GM23338 (cell line): ENCODE measurements at regions not wholly inside any gene's neighbourhood (a gene's known extent, or its start where the extent isn't known, plus 50 kb on each side); places are given as distances from the start of the nearest gene placed in this dataset.
A peak's percentile ranks its signal among the peaks of the same experiment; 100 is the strongest.

Source experiments
- ATAC-seq: fragments of 200-7000 bp; cut with Tn5 transposase; 3 replicates; pipeline ENCODE4 v1.9.1; 2020
- DNase-seq: peaks from one replicate; pipeline ENCODE4 v3.0.0-alpha.2; 2015; ENCODE audit warnings: low spot score
- H2AFZ ChIP-seq: fragments of 200-600 bp; sonication (generic); 2 replicates; pipeline ENCODE4 v1.8.0; 2016; ENCODE audit warnings: antibody characterized with exemption, mild to moderate bottlenecking, moderate library complexity
- H3F3A ChIP-seq: fragments of 200-600 bp; sonication (generic); replicated peaks from 2 replicates; pipeline ENCODE4 v1.8.0; 2017; ENCODE audit warnings: antibody characterized with exemption, mixed run types, low read depth
- H3K27ac ChIP-seq: fragments of 200-600 bp; sonication (generic); 2 replicates; pipeline ENCODE4 v1.6.1; 2016; ENCODE audit warnings: low read depth
- H3K27me3 ChIP-seq: fragments of 200-600 bp; sonication (generic); 2 replicates; pipeline ENCODE4 v1.8.0; 2016; ENCODE audit warnings: mild to moderate bottlenecking, mixed run types, moderate library complexity; ENCODE audit not compliant: insufficient read depth
- H3K36me3 ChIP-seq: fragments of 200-600 bp; sonication (generic); 2 replicates; pipeline ENCODE4 v1.8.0; 2016; ENCODE audit warnings: mild to moderate bottlenecking; ENCODE audit not compliant: insufficient read depth
- H3K4me1 ChIP-seq: fragments of 200-600 bp; sonication (generic); 2 replicates; pipeline ENCODE4 v1.8.0; 2016; ENCODE audit warnings: mild to moderate bottlenecking, moderate library complexity; ENCODE audit not compliant: insufficient read depth
- H3K4me2 ChIP-seq: fragments of 200-600 bp; sonication (generic); 2 replicates; pipeline ENCODE4 v1.7.1; 2017; ENCODE audit warnings: mixed run types
- H3K4me3 ChIP-seq: fragments of 200-600 bp; sonication (generic); 2 replicates; pipeline ENCODE4 v1.6.1; 2016; ENCODE audit warnings: mixed run types
- H3K79me2 ChIP-seq: fragments of 200-600 bp; sonication (generic); replicated peaks from 2 replicates; pipeline ENCODE4 v1.8.0; 2017; ENCODE audit warnings: mild to moderate bottlenecking; ENCODE audit not compliant: insufficient read depth
- H3K9me2 ChIP-seq: fragments of 200-600 bp; sonication (generic); 2 replicates; pipeline ENCODE4 v1.8.0; 2017; ENCODE audit not compliant: insufficient read depth
- H4K20me1 ChIP-seq: fragments of 200-600 bp; sonication (generic); replicated peaks from 2 replicates; pipeline ENCODE4 v1.8.0; 2017; ENCODE audit warnings: mild to moderate bottlenecking; ENCODE audit not compliant: insufficient read depth
- H3K27ac Mint-ChIP-seq: 2 replicates; pipeline ENCODE4 v1.8.0; 2020; ENCODE audit warnings: inconsistent platforms, mild to moderate bottlenecking, moderate library complexity, mixed read lengths
- H3K27me3 Mint-ChIP-seq: 3 replicates; pipeline ENCODE4 v1.8.0; 2022; ENCODE audit warnings: low read depth, mild to moderate bottlenecking, moderate library complexity, mixed read lengths, inconsistent platforms; ENCODE audit not compliant: insufficient read depth, poor library complexity
- H3K36me3 Mint-ChIP-seq: 3 replicates; pipeline ENCODE4 v1.8.0; 2021; ENCODE audit warnings: low read depth, mild to moderate bottlenecking, inconsistent platforms, moderate library complexity, mixed read lengths
- H3K4me1 Mint-ChIP-seq: 3 replicates; pipeline ENCODE4 v1.8.0; 2020; ENCODE audit warnings: mild to moderate bottlenecking, inconsistent platforms, mixed read lengths
- H3K4me3 Mint-ChIP-seq: 3 replicates; pipeline ENCODE4 v1.8.0; 2021; ENCODE audit warnings: moderate library complexity, mild to moderate bottlenecking, inconsistent platforms, mixed read lengths
- H3K9me3 Mint-ChIP-seq: 3 replicates; pipeline ENCODE4 v1.8.0; 2020; ENCODE audit warnings: moderate library complexity, mild to moderate bottlenecking, inconsistent platforms, mixed read lengths
- CREB1 ChIP-seq: fragments of 250-450 bp; sonication (Bioruptor Pico); IDR thresholded peaks from 2 replicates; pipeline ENCODE4 v1.5.0; 2020; ENCODE audit warnings: low read depth, mild to moderate bottlenecking, moderate library complexity
- CTCF ChIP-seq, 2 experiments: fragments of 200-600 bp in 1 of 2; sonication (generic) in 1 of 2; conservative IDR thresholded peaks; 2 replicates each; pipeline versions ENCODE4 v1.5.1 to v1.6.1; 2016 to 2017; ENCODE audit warnings: antibody characterized with exemption in 2 of 2, low read depth in 2 of 2, mild to moderate bottlenecking in 2 of 2, moderate library complexity in 1 of 2
- ETS1 ChIP-seq: IDR thresholded peaks from 2 replicates; pipeline ENCODE4 v1.6.1; 2016; ENCODE audit warnings: antibody characterized with exemption
- EZH2 ChIP-seq: fragments of 200-600 bp; sonication (generic); IDR thresholded peaks from one replicate; pipeline ENCODE4 v1.8.0; 2017; ENCODE audit warnings: antibody characterized with exemption, mild to moderate bottlenecking, low read depth; ENCODE audit not compliant: unreplicated experiment
- EZH2phosphoT487 ChIP-seq: fragments of 200-600 bp; sonication (generic); IDR thresholded peaks from one replicate; pipeline ENCODE4 v1.8.1; 2018; ENCODE audit warnings: antibody characterized with exemption; ENCODE audit not compliant: unreplicated experiment
- JUNB ChIP-seq: IDR thresholded peaks from one replicate; pipeline ENCODE4 v1.6.1; 2016; ENCODE audit warnings: antibody characterized with exemption; ENCODE audit not compliant: unreplicated experiment
- NANOG ChIP-seq: IDR thresholded peaks from 2 replicates; pipeline ENCODE4 v1.6.1; 2016; ENCODE audit warnings: antibody characterized with exemption, borderline replicate concordance
- REST ChIP-seq: IDR thresholded peaks from one replicate; pipeline ENCODE4 v1.6.1; 2018; ENCODE audit warnings: antibody characterized with exemption; ENCODE audit not compliant: unreplicated experiment
- STAT1 ChIP-seq: IDR thresholded peaks from one replicate; pipeline ENCODE4 v1.6.1; 2016; ENCODE audit warnings: antibody characterized with exemption; ENCODE audit not compliant: unreplicated experiment
- ZNF114 ChIP-seq: fragments of 250-450 bp; sonication (Bioruptor Pico); IDR thresholded peaks from 2 replicates; pipeline ENCODE4 v1.5.0; 2020; ENCODE audit warnings: mild to moderate bottlenecking, moderate library complexity
- ZNF331 ChIP-seq: fragments of 250-450 bp; sonication (Bioruptor Pico); IDR thresholded peaks from 2 replicates; pipeline ENCODE4 v1.5.0; 2020; ENCODE audit warnings: low read depth, mild to moderate bottlenecking, moderate library complexity

GRCh38 chr7:114085313-114085591 lies 166.4 kb upstream of the PPP1R3A start:
- peak; percentile 67 for DNase-seq
- Histone ChIP-seq H2AFZ (peak overlapping the region; percentile 99), H3F3A (no peaks in the 10 kb centered on the region; the same call in 1 of the 2 replicates), H3K4me3 (peak overlapping the region; percentile 66), H3K9me2 (no peaks in the 10 kb centered on the region), H3K27ac (0 out of 2 replicates have a peak overlapping the region, but pooled peaks have one; percentile 51), H3K4me2 (peak overlapping the region; percentile 93), H3K79me2 (no peaks in the 10 kb centered on the region), H4K20me1 (no peaks in the 10 kb centered on the region), H3K27me3 (peaks cover 80% of the 10 kb centered on the region), H3K36me3 (no peaks in the 10 kb centered on the region), H3K4me1 (peaks cover 13% of the 10 kb centered on the region)
- Mint-ChIP-seq H3K4me1 (peaks cover 24% of the 10 kb centered on the region), H3K27ac (peak overlapping the region; percentile 54), H3K27me3 (peaks cover 61% of the 10 kb centered on the region), H3K4me3 (peak overlapping the region; percentile 90), H3K36me3 (no peaks in the 10 kb centered on the region; the same call in 2 of the 3 replicates), H3K9me3 (no peaks in the 10 kb centered on the region; the same call in 2 of the 3 replicates)
- peak; percentile 20 for ATAC-seq
- no peak for TF ChIP-seq ZNF331 (CRISPR knock-in tag)
- no peak for TF ChIP-seq EZH2
- no peak for TF ChIP-seq EZH2phosphoT487
- TF ChIP-seq REST = no peak
- TF ChIP-seq CREB1 (CRISPR knock-in tag) = no peak
- TF ChIP-seq ETS1 = no peak
- no peak for TF ChIP-seq STAT1
- TF ChIP-seq NANOG = no peak
- no peak for TF ChIP-seq JUNB
- no peak for TF ChIP-seq ZNF114 (CRISPR knock-in tag)

- Histone ChIP-seq H3K9me2 (no peaks in the 10 kb centered on the region), H3K4me2 (peak overlapping the region; percentile 93), H3K36me3 (no peaks in the 10 kb centered on the region), H3K27ac (no peak overlapping the region), H3F3A (no peaks in the 10 kb centered on the region; the same call in 1 of the 2 replicates), H3K4me1 (peaks cover 13% of the 10 kb centered on the region), H3K27me3 (peaks cover 75% of the 10 kb centered on the region), H3K4me3 (peak overlapping the region; percentile 66), H4K20me1 (no peaks in the 10 kb centered on the region), H2AFZ (peak overlapping the region; percentile 99), H3K79me2 (no peaks in the 10 kb centered on the region)
- DNase-seq (peak; percentile 58), ATAC-seq (peak; percentile 15)
- TF ChIP-seq CTCF (conservative IDR thresholded peaks at IDR 0.05; ENCODE audit: low read depth in 2 of 2) = no peak
- peak; percentile 43 for TF ChIP-seq EZH2
- no peaks in the 10 kb centered on the region; the same call in 2 of the 3 replicates for H3K9me3 Mint-ChIP-seq
- H3K4me3 Mint-ChIP-seq = peak overlapping the region; percentile 90
- H3K27ac Mint-ChIP-seq = peak overlapping the region; percentile 54; the same call in 1 of the 2 replicates
- H3K36me3 Mint-ChIP-seq = no peaks in the 10 kb centered on the region; the same call in 2 of the 3 replicates
- H3K27me3 Mint-ChIP-seq = peaks cover 61% of the 10 kb centered on the region
- H3K4me1 Mint-ChIP-seq = peaks cover 24% of the 10 kb centered on the region
Measured at GRCh38 chr7:114084472-114085312, 165.9 kb upstream of the PPP1R3A start.
